ENCODE measurements at regions not wholly inside any gene's neighbourhood (a gene's known extent, or its start where the extent isn't known, plus 50 kb on each side); places are given as distances from the start of the nearest gene placed in this dataset.
A peak's percentile ranks its signal among the peaks of the same experiment; 100 is the strongest.

DNA sequence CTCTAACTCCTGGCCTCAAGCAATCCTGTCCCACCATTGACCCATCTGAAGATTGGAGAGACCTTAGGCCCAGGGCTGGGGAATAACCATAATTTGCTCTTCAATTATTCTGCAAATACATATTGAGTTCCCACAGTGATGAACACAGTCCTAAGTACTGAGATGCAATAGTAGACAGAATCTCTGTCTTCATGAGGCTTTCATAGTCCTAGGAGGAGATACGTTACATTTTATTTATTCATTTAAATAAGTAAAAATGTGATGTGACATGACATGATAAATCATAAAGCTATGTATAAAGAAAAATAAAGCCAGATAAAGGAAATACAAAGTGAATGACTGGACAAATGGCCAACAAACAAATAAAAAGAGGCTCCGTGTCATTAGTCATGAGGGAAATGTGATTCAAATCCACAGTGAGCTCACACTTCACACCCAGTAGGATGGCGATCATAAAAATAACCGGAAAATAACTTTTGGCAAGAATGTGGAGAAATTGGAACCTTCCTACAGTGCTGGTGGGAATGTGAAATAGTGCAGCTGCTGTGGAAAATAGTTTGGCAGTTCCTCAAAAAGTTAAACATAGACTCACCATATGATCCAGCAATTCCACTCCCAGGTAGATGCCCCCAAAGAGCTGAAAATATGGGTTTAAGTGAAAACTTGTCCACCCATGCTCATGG is 52.1 kb upstream of the JCAD start:
- WGBS, 2 donors (ENCODE audit: low coverage in 1 of 2), result 39 to 60% methylated on average over 4 of the region's 4 CpGs
- H3K36me3 ChIP-seq, result no peaks in the 10 kb centered on the region
- in situ Hi-C loops (cut with MboI; ENCODE audit: low pct_ligation_motif_present in 1 of 4, low pct_unique_long_range_greater_than_20kb in 1 of 4, low sequenced_read_pairs in 3 of 4), result no loop called here
- H3K9me3 ChIP-seq, result no peaks in the 10 kb centered on the region
- no peaks in the 10 kb centered on the region for H3K27me3 ChIP-seq
- intact Hi-C loops (cut with DNase I; ENCODE audit: low total_unique reads), result loop anchor here (10.0 kb wide), 1 partner anchor 57 kb away; the partner anchor contains the start of gene JCAD
- H3K4me1 ChIP-seq, result no peaks in the 10 kb centered on the region
- H3K4me3 ChIP-seq, result no peak overlapping the region
- no peak overlapping the region for H3K27ac ChIP-seq
- no peak for DNase-seq
- TF ChIP-seq EP300 (IDR thresholded peaks at IDR 0.05; ENCODE audit: low read depth) (no peak), POLR2A (IDR thresholded peaks at IDR 0.05) (no peak), POLR2AphosphoS5 (IDR thresholded peaks at IDR 0.05) (peak in 1 of 3 donors; percentile 18)
- TF ChIP-seq, protein P1, sequence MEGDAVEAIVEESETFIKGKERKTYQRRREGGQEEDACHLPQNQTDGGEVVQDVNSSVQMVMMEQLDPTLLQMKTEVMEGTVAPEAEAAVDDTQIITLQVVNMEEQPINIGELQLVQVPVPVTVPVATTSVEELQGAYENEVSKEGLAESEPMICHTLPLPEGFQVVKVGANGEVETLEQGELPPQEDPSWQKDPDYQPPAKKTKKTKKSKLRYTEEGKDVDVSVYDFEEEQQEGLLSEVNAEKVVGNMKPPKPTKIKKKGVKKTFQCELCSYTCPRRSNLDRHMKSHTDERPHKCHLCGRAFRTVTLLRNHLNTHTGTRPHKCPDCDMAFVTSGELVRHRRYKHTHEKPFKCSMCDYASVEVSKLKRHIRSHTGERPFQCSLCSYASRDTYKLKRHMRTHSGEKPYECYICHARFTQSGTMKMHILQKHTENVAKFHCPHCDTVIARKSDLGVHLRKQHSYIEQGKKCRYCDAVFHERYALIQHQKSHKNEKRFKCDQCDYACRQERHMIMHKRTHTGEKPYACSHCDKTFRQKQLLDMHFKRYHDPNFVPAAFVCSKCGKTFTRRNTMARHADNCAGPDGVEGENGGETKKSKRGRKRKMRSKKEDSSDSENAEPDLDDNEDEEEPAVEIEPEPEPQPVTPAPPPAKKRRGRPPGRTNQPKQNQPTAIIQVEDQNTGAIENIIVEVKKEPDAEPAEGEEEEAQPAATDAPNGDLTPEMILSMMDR (IDR thresholded peaks at IDR 0.05), result no peak

Data from transverse colon (tissue), 4 donors.